Choroid plexus epithelial cell (primary cell): ENCODE measurements at regions not wholly inside any gene's neighbourhood (a gene's known extent, or its start where the extent isn't known, plus 50 kb on each side); places are given as distances from the start of the nearest gene placed in this dataset.
A peak's percentile ranks its signal among the peaks of the same experiment; 100 is the strongest.

Source experiments
- DNase-seq: peaks from one replicate; pipeline ENCODE4 v3.0.0-alpha.2; 2010; ENCODE audit warnings: low read depth
- H3K4me3 ChIP-seq: 2 replicates; pipeline ENCODE4 v1.5.1; 2011; ENCODE audit warnings: low read depth, mild to moderate bottlenecking, control low read depth, low read length, moderate library complexity
- TF ChIP-seq, protein P1 (sequence below): conservative IDR thresholded peaks from 2 replicates; pipeline ENCODE4 v1.5.1; 2011; ENCODE audit warnings: low read depth, mild to moderate bottlenecking, control low read depth, inconsistent platforms, low read length, moderate library complexity

DNA sequence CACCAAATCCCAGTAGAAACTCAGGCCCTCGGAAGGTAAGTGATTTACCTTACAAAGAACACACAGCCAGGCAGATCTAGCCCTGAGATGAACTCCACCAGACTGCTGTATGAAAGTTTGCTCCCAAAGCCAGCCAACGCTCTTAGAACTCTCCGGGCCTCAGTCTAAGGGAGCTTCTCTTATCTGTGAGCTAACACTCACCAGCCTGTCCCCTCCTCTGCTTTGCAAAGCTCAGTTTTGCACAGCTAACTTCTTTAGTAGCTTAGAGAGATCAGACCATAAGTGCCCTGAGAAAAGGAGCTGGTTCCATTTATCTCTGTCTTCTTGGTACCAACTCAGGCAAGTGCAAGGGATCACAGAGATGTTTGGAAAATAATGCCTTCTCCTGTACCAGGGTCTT is 195.8 kb upstream of the JUN start:
- no peak for DNase-seq
- no peak overlapping the region for H3K4me3 ChIP-seq
- TF ChIP-seq, protein P1, sequence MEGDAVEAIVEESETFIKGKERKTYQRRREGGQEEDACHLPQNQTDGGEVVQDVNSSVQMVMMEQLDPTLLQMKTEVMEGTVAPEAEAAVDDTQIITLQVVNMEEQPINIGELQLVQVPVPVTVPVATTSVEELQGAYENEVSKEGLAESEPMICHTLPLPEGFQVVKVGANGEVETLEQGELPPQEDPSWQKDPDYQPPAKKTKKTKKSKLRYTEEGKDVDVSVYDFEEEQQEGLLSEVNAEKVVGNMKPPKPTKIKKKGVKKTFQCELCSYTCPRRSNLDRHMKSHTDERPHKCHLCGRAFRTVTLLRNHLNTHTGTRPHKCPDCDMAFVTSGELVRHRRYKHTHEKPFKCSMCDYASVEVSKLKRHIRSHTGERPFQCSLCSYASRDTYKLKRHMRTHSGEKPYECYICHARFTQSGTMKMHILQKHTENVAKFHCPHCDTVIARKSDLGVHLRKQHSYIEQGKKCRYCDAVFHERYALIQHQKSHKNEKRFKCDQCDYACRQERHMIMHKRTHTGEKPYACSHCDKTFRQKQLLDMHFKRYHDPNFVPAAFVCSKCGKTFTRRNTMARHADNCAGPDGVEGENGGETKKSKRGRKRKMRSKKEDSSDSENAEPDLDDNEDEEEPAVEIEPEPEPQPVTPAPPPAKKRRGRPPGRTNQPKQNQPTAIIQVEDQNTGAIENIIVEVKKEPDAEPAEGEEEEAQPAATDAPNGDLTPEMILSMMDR: no peak

DNA sequence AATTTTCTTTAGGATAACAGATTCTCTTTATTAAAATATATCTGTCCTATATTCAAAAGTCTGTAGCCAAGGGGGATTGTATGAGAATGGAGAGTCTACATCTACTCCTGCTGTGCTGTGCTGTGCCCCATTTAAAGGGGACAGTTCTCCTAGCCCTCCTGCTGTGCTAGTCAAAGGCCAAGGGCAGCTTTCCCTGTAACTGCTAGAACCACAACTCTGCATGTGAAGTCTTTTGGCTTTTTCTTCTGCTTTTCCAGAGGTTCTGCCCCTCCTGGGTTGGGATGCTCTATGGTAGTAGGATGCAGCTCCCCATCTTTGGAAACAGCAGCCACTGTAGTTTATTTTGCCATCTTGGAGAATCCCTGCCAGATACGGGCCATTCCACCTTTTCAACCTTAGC is 197.5 kb upstream of the JUN start:
- no peak for DNase-seq
- H3K4me3 ChIP-seq: no peak overlapping the region
- TF ChIP-seq, protein P1: no peak

DNA sequence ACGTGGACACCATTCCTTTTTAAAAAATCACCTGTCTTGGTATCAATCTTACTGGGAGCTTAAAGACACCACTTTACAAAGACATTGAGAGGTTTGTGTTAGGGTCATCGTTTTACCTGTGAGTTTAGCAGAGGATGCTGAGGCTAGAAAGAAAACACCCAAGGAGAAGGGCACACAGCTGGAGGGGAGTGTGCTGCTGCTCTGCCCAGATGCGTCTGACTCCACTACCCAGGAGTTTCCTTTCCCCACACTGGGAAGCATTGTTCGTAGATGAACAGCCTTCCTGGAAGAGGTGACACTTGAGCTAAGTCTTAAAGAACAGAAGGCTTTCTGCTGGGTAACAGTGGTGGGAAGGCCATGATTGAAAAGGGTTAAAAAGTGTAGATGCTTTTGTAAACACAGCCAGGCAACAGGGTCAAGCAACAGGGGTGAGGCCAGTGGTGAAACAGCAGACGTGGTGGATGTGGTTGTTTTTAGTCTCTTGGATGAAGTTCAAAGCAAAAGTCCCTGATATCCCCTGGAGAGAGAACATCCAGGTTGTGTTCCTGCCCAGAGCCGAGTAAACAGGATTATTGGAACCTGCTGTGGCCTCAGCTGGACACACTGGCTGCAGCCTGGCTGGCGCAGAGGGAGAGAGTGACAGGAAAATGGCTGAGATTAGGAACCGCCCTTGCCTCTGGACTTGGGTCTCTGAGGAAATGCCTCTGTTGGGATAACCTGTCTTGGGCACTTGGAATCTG is 198.6 kb upstream of the JUN start:
- no peak overlapping the region for H3K4me3 ChIP-seq
- peak; percentile 77 for DNase-seq
- TF ChIP-seq, protein P1: no peak

DNA sequence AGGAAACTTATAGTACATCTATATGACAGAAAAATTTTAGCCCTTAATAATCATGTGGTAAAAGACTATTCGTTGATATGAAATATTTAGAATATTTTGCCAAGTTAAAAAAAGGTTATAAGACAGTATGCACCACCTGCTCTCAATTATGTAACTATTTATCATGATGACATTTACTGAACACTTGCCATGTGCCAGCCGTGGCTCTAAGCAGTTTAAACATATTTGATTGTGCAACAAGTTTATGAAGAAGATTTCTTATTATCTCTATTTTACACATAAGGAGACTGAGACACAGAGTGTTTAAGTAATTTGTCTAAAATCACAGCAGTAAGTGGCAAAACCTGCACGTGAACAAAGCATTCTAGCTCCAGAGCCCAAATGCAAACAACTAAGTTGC is 199.3 kb upstream of the JUN start:
- DNase-seq: no peak
- no peak overlapping the region for H3K4me3 ChIP-seq
- TF ChIP-seq, protein P1: no peak

DNA sequence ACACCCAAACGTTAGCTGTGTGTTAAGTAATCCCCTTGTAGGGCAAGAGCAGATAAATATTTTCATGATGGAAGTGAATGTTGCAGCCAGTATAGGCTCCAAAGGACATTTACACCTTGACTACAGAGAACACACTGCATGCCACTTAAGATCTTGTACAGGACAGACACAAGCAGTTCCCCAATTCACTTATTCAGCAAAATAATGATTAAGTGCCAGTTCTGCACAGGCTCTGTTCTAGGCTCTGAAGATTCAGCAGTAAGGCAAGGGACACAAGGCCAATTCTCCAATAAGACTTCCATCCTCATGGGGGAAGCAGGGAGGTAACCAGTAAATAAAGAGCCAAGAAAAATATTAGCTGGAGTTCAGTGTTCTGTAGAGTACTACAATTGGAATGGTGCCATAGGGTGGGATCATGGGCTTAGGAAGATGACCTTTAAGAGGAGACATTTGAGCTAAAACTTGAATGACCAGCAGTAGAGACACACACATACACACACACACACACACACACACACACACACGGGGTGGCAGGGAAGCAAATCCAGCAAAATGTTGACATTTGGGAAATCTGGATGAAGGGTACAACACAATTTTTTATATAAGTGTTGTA is 199.9 kb upstream of the JUN start:
- H3K4me3 ChIP-seq: no peak overlapping the region
- TF ChIP-seq, protein P1: no peak
- DNase-seq: no peak

DNA sequence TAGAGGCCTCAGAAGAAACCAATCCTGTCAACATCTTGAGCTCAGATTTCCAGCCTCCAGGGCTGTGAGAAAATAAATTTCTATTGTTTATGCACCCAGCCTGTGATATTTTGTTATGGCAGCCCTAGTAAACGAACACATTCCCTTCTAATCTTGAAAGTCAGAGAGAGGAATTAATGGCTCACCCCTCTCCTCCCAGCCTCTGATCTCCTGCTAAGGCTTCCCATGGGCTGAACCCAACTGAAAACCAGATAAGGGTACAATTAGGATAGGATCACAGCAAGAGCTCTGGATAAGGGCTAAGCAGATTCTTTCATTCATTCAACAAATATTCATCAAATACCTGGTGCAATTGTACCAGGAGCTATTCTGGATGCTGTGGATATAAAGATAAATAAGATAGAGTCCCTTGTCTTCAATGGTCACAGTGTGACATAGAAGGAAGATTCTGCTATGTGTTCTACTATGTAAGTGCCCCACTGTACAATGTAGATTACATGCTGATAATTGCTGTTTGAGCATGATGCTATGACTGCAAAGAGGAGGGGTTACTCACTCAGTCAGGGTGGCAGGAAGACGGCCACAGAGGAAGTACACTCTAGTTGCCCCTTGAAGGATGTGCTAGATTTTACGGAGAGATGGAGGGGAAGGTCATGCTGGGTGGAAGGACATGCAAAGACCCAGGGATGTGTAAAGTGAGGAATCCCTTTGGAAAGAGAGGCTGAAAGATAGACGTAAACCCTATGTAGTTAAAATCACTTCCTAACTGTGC is 203.3 kb upstream of the JUN start:
- DNase-seq: no peak
- no peak overlapping the region for H3K4me3 ChIP-seq
- TF ChIP-seq, protein P1: no peak

DNA sequence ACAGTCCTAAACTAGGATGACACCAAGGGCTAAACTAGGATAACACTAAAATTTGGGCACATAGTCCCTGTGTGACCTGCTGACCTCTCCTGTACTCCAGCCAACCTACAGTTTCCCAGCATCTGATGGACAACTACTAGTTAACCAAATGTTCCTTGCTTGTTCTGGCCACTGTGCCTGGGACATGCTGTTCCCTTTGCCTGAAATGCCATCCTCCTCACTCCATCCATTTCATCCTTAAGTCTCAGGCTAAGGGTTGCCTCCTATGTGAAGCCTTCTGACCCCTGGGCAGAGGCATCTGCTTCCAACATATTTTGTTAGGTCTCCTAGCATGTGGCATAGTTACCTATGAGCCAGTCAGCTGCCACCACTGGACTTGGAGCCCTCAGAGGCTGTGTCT is 204.9 kb upstream of the JUN start:
- TF ChIP-seq, protein P1: no peak
- H3K4me3 ChIP-seq: no peak overlapping the region
- DNase-seq: no peak
